Thoracic aorta (tissue), 2 donors: ENCODE measurements at regions not wholly inside any gene's neighbourhood (a gene's known extent, or its start where the extent isn't known, plus 50 kb on each side); places are given as distances from the start of the nearest gene placed in this dataset.

ENCODE experiments used
- ATAC-seq: fragments of 150-250 bp; one replicate; pipeline ENCODE4 v1.8.0; 2017; ENCODE audit warnings: low read depth; ENCODE audit not compliant: insufficient number of reproducible peaks, low FRiP score
- DNase-seq: peaks from one replicate; pipeline ENCODE4 v3.0.0-alpha.2; 2020; ENCODE audit warnings: low spot score
- H3K27ac ChIP-seq, 2 donors: fragments of 200-600 bp; sonication (generic); 1 replicate in 1 of 2; 2 replicates in 1 of 2; pipeline ENCODE4 v1.5.1; 2016; ENCODE audit warnings: mild to moderate bottlenecking in 2 of 2, moderate library complexity in 2 of 2
- H3K27me3 ChIP-seq: fragments of 200-600 bp; sonication (generic); replicated peaks from 2 replicates; pipeline ENCODE4 v1.6.0; 2016; ENCODE audit warnings: mild to moderate bottlenecking; ENCODE audit not compliant: insufficient read depth
- H3K36me3 ChIP-seq: fragments of 200-600 bp; sonication (generic); one replicate; pipeline ENCODE4 v1.5.1; 2016
- H3K4me1 ChIP-seq, 2 donors: fragments of 200-600 bp; sonication (generic); 1 replicate in 1 of 2; 2 replicates in 1 of 2; pipeline versions ENCODE4 v1.5.1 to v1.6.0; 2016; ENCODE audit warnings: low read depth in 2 of 2, mild to moderate bottlenecking in 1 of 2; ENCODE audit not compliant: control insufficient read depth in 1 of 2
- H3K4me3 ChIP-seq: fragments of 200-600 bp; sonication (generic); 2 replicates; pipeline ENCODE4 v1.5.1; 2016; ENCODE audit warnings: mild to moderate bottlenecking
- H3K9me3 ChIP-seq: fragments of 200-600 bp; sonication (generic); 2 replicates; pipeline ENCODE4 v1.5.1; 2016
- CTCF ChIP-seq: fragments of 200-600 bp; sonication (generic); IDR thresholded peaks from one replicate; pipeline ENCODE4 v1.5.1; 2019; ENCODE audit warnings: antibody characterized with exemption

- Histone ChIP-seq H3K27ac (no peak overlapping the region), H3K27me3 (no peaks in the 10 kb centered on the region), H3K9me3 (no peaks in the 10 kb centered on the region), H3K36me3 (no peaks in the 10 kb centered on the region), H3K4me1 (no peaks in the 10 kb centered on the region), H3K4me3 (no peak overlapping the region)
- TF ChIP-seq CTCF: no peak
- ATAC-seq: no peak
- no peak for DNase-seq
Observed at GRCh38 chr20:11826334-11826733, 91.4 kb upstream of the BTBD3 start.

- Histone ChIP-seq H3K9me3 (no peaks in the 10 kb centered on the region), H3K4me3 (no peak overlapping the region), H3K27me3 (no peaks in the 10 kb centered on the region), H3K36me3 (no peaks in the 10 kb centered on the region), H3K27ac (no peak overlapping the region), H3K4me1 (no peaks in the 10 kb centered on the region)
- no peak for TF ChIP-seq CTCF
- ATAC-seq: no peak
- no peak for DNase-seq
Observed at GRCh38 chr20:11832397-11832796, 85.3 kb upstream of the BTBD3 start.

- no peak for TF ChIP-seq CTCF
- no peaks in the 10 kb centered on the region for H3K36me3 ChIP-seq
- ATAC-seq (no peak), DNase-seq (no peak)
- H3K9me3 ChIP-seq: no peaks in the 10 kb centered on the region
- no peak overlapping the region for H3K4me3 ChIP-seq
- no peak overlapping the region for H3K27ac ChIP-seq
- H3K4me1 ChIP-seq: no peaks in the 10 kb centered on the region
- H3K27me3 ChIP-seq: no peaks in the 10 kb centered on the region
Observed at GRCh38 chr20:11832851-11833250, 84.8 kb upstream of the BTBD3 start.

GRCh38 chr20:11833825-11834224 is 83.9 kb upstream of the BTBD3 start:
- no peaks in the 10 kb centered on the region for H3K36me3 ChIP-seq
- H3K4me1 ChIP-seq: no peaks in the 10 kb centered on the region
- ATAC-seq: no peak
- no peak overlapping the region for H3K27ac ChIP-seq
- no peak overlapping the region for H3K4me3 ChIP-seq
- H3K9me3 ChIP-seq: no peaks in the 10 kb centered on the region
- no peak for TF ChIP-seq CTCF
- no peaks in the 10 kb centered on the region for H3K27me3 ChIP-seq
- DNase-seq: no peak

GRCh38 chr20:11838076-11838636 is 79.5 kb upstream of the BTBD3 start:
- H3K4me1 ChIP-seq: no peaks in the 10 kb centered on the region
- H3K27ac ChIP-seq: no peak overlapping the region
- no peak overlapping the region for H3K4me3 ChIP-seq
- H3K9me3 ChIP-seq: no peaks in the 10 kb centered on the region
- H3K27me3 ChIP-seq: no peaks in the 10 kb centered on the region
- no peak for TF ChIP-seq CTCF
- DNase-seq: no peak
- H3K36me3 ChIP-seq: no peaks in the 10 kb centered on the region
- ATAC-seq: no peak
